Lower leg skin (tissue), 3 donors: ENCODE measurements at regions not wholly inside any gene's neighbourhood (a gene's known extent, or its start where the extent isn't known, plus 50 kb on each side); places are given as distances from the start of the nearest gene placed in this dataset.

Source experiments
- POLR2A ChIP-seq, 2 donors: fragments of 450-650 bp; IDR thresholded peaks; one replicate each; pipeline ENCODE4 v1.6.1; 2016 to 2017; ENCODE audit warnings: antibody characterized with exemption in 2 of 2, mild to moderate bottlenecking in 1 of 2, moderate library complexity in 1 of 2
- TF ChIP-seq, protein P1 (sequence below), 3 donors: fragments of 450-650 bp; IDR thresholded peaks; one replicate each; pipeline ENCODE4 v1.5.1; 2016; ENCODE audit warnings: antibody characterized with exemption in 3 of 3, mild to moderate bottlenecking in 3 of 3, moderate library complexity in 2 of 3

GRCh38 chr6:15876406-15876805, 213.6 kb upstream of the DTNBP1 start:
- TF ChIP-seq, protein P1, sequence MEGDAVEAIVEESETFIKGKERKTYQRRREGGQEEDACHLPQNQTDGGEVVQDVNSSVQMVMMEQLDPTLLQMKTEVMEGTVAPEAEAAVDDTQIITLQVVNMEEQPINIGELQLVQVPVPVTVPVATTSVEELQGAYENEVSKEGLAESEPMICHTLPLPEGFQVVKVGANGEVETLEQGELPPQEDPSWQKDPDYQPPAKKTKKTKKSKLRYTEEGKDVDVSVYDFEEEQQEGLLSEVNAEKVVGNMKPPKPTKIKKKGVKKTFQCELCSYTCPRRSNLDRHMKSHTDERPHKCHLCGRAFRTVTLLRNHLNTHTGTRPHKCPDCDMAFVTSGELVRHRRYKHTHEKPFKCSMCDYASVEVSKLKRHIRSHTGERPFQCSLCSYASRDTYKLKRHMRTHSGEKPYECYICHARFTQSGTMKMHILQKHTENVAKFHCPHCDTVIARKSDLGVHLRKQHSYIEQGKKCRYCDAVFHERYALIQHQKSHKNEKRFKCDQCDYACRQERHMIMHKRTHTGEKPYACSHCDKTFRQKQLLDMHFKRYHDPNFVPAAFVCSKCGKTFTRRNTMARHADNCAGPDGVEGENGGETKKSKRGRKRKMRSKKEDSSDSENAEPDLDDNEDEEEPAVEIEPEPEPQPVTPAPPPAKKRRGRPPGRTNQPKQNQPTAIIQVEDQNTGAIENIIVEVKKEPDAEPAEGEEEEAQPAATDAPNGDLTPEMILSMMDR (IDR thresholded peaks at IDR 0.05) = no peak
- no peak for TF ChIP-seq POLR2A (IDR thresholded peaks at IDR 0.05)
